ENCODE measurements at regions not wholly inside any gene's neighbourhood (a gene's known extent, or its start where the extent isn't known, plus 50 kb on each side); places are given as distances from the start of the nearest gene placed in this dataset.

GRCh38 chr16:60605176-60605575 is 1431.1 kb downstream of the CDH8 start:
- no peak for DNase-seq (ENCODE audit: extremely low read depth in 1 of 2, low read depth in 1 of 2)

GRCh38 chr16:60586493-60586892 is 1449.7 kb downstream of the CDH8 start:
- no peak for DNase-seq (ENCODE audit: extremely low read depth in 1 of 2, low read depth in 1 of 2)

GRCh38 chr16:60582528-60582927 is 1453.7 kb downstream of the CDH8 start:
- DNase-seq (ENCODE audit: extremely low read depth in 1 of 2, low read depth in 1 of 2) = no peak

- DNase-seq (ENCODE audit: extremely low read depth in 1 of 2, low read depth in 1 of 2) = no peak
These were observed 1469.3 kb downstream of the CDH8 start for GRCh38 chr16:60566901-60567300.

- DNase-seq (ENCODE audit: extremely low read depth in 1 of 2, low read depth in 1 of 2) = no peak
These were observed 1471.7 kb downstream of the CDH8 start for GRCh38 chr16:60564588-60564987.

- no peak for DNase-seq (ENCODE audit: extremely low read depth in 1 of 2, low read depth in 1 of 2)
These were observed 1473.1 kb downstream of the CDH8 start for GRCh38 chr16:60563166-60563565.

GRCh38 chr16:60558936-60559335 is 1477.3 kb downstream of the CDH8 start:
- DNase-seq (ENCODE audit: extremely low read depth in 1 of 2, low read depth in 1 of 2) = no peak

- DNase-seq (ENCODE audit: extremely low read depth in 1 of 2, low read depth in 1 of 2) = no peak
These were observed 1483.0 kb downstream of the CDH8 start for GRCh38 chr16:60553090-60553757.

- no peak for DNase-seq (ENCODE audit: extremely low read depth in 1 of 2, low read depth in 1 of 2)
These were observed 1494.7 kb downstream of the CDH8 start for GRCh38 chr16:60541535-60541934.

- DNase-seq (ENCODE audit: extremely low read depth in 1 of 2, low read depth in 1 of 2) = no peak
These were observed 1525.3 kb downstream of the CDH8 start for GRCh38 chr16:60510941-60511340.

GRCh38 chr16:60510208-60510607 is 1526.0 kb downstream of the CDH8 start:
- DNase-seq (ENCODE audit: extremely low read depth in 1 of 2, low read depth in 1 of 2) = no peak

GRCh38 chr16:60491273-60491672 is 1545.0 kb downstream of the CDH8 start:
- no peak for DNase-seq (ENCODE audit: extremely low read depth in 1 of 2, low read depth in 1 of 2)

- no peak for DNase-seq (ENCODE audit: extremely low read depth in 1 of 2, low read depth in 1 of 2)
These were observed 1550.3 kb downstream of the CDH8 start for GRCh38 chr16:60485872-60486489.

GRCh38 chr16:60484901-60485300 is 1551.3 kb downstream of the CDH8 start:
- DNase-seq (ENCODE audit: extremely low read depth in 1 of 2, low read depth in 1 of 2) = no peak

GRCh38 chr16:60481591-60481990 is 1554.6 kb downstream of the CDH8 start:
- DNase-seq (ENCODE audit: extremely low read depth in 1 of 2, low read depth in 1 of 2) = no peak

- no peak for DNase-seq (ENCODE audit: extremely low read depth in 1 of 2, low read depth in 1 of 2)
These were observed 1557.4 kb downstream of the CDH8 start for GRCh38 chr16:60478810-60479209.

- DNase-seq (ENCODE audit: extremely low read depth in 1 of 2, low read depth in 1 of 2) = no peak
These were observed 1572.3 kb downstream of the CDH8 start for GRCh38 chr16:60463986-60464385.

- no peak for DNase-seq (ENCODE audit: extremely low read depth in 1 of 2, low read depth in 1 of 2)
These were observed 1576.8 kb downstream of the CDH8 start for GRCh38 chr16:60459463-60459862.

GRCh38 chr16:60458255-60458654 is 1578.0 kb downstream of the CDH8 start:
- DNase-seq (ENCODE audit: extremely low read depth in 1 of 2, low read depth in 1 of 2) = no peak

GRCh38 chr16:60452646-60453045 is 1583.6 kb downstream of the CDH8 start:
- no peak for DNase-seq (ENCODE audit: extremely low read depth in 1 of 2, low read depth in 1 of 2)

- DNase-seq (ENCODE audit: extremely low read depth in 1 of 2, low read depth in 1 of 2) = no peak
These were observed 1597.3 kb downstream of the CDH8 start for GRCh38 chr16:60438894-60439293.

- no peak for DNase-seq (ENCODE audit: extremely low read depth in 1 of 2, low read depth in 1 of 2)
These were observed 1603.8 kb downstream of the CDH8 start for GRCh38 chr16:60432472-60432871.

GRCh38 chr16:60419859-60420258 is 1616.4 kb downstream of the CDH8 start:
- no peak for DNase-seq (ENCODE audit: extremely low read depth in 1 of 2, low read depth in 1 of 2)
